Endothelial cell (in vitro differentiated cells): ENCODE measurements at regions not wholly inside any gene's neighbourhood (a gene's known extent, or its start where the extent isn't known, plus 50 kb on each side); places are given as distances from the start of the nearest gene placed in this dataset.

ENCODE experiments used
- DNase-seq: peaks from one replicate; pipeline ENCODE4 v3.0.0; 2021; ENCODE audit warnings: low spot score
- H3K27ac Mint-ChIP-seq: one replicate; pipeline ENCODE4 v1.8.0; 2021; ENCODE audit warnings: mixed read lengths, inconsistent platforms; ENCODE audit not compliant: unreplicated experiment
- H3K27me3 Mint-ChIP-seq: one replicate; pipeline ENCODE4 v1.8.0; 2021; ENCODE audit warnings: mild to moderate bottlenecking, moderate library complexity, mixed read lengths, inconsistent platforms; ENCODE audit not compliant: unreplicated experiment
- H3K36me3 Mint-ChIP-seq: one replicate; pipeline ENCODE4 v1.8.0; 2021; ENCODE audit warnings: mild to moderate bottlenecking, low read depth, mixed read lengths, inconsistent platforms; ENCODE audit not compliant: unreplicated experiment
- H3K4me1 Mint-ChIP-seq: one replicate; pipeline ENCODE4 v1.8.0; 2021; ENCODE audit warnings: mild to moderate bottlenecking, mixed read lengths, inconsistent platforms; ENCODE audit not compliant: unreplicated experiment
- H3K4me3 Mint-ChIP-seq: one replicate; pipeline ENCODE4 v1.8.0; 2021; ENCODE audit warnings: mild to moderate bottlenecking, mixed read lengths, inconsistent platforms; ENCODE audit not compliant: unreplicated experiment
- H3K9me3 Mint-ChIP-seq: one replicate; pipeline ENCODE4 v1.8.0; 2021; ENCODE audit warnings: mixed read lengths, inconsistent platforms; ENCODE audit not compliant: unreplicated experiment
- TF ChIP-seq, protein P1 (sequence below): fragments of 200-600 bp; sonication (generic); IDR thresholded peaks from one replicate; pipeline ENCODE4 v1.5.0; 2021; ENCODE audit warnings: antibody characterized with exemption; ENCODE audit not compliant: unreplicated experiment

DNA sequence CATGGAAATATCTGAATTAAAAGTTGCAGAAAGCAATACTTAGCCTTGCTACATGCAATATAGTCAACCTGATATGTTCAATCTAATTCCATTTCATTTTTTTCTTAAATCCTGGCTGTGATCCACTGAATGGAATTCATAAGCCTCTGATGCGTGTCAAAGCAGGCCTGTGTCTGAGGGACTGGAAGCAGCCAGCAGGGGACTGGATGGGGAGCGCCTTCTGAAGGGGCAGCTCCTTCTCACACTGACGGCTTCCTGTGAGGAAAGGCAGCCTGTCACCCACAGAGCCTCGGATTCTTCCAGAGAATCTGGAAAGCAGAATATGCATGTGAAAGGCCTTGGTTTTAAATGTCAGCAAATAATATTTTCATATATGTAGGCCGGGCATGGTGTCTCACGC, 73.5 kb downstream of the KCNF1 start:
- TF ChIP-seq, protein P1, sequence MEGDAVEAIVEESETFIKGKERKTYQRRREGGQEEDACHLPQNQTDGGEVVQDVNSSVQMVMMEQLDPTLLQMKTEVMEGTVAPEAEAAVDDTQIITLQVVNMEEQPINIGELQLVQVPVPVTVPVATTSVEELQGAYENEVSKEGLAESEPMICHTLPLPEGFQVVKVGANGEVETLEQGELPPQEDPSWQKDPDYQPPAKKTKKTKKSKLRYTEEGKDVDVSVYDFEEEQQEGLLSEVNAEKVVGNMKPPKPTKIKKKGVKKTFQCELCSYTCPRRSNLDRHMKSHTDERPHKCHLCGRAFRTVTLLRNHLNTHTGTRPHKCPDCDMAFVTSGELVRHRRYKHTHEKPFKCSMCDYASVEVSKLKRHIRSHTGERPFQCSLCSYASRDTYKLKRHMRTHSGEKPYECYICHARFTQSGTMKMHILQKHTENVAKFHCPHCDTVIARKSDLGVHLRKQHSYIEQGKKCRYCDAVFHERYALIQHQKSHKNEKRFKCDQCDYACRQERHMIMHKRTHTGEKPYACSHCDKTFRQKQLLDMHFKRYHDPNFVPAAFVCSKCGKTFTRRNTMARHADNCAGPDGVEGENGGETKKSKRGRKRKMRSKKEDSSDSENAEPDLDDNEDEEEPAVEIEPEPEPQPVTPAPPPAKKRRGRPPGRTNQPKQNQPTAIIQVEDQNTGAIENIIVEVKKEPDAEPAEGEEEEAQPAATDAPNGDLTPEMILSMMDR, result no peak
- no peak overlapping the region for H3K4me3 Mint-ChIP-seq
- peaks cover 2% of the 10 kb centered on the region for H3K27me3 Mint-ChIP-seq
- H3K27ac Mint-ChIP-seq, result no peak overlapping the region
- H3K9me3 Mint-ChIP-seq, result no peaks in the 10 kb centered on the region
- no peaks in the 10 kb centered on the region for H3K4me1 Mint-ChIP-seq
- no peak for DNase-seq
- H3K36me3 Mint-ChIP-seq, result no peaks in the 10 kb centered on the region

DNA sequence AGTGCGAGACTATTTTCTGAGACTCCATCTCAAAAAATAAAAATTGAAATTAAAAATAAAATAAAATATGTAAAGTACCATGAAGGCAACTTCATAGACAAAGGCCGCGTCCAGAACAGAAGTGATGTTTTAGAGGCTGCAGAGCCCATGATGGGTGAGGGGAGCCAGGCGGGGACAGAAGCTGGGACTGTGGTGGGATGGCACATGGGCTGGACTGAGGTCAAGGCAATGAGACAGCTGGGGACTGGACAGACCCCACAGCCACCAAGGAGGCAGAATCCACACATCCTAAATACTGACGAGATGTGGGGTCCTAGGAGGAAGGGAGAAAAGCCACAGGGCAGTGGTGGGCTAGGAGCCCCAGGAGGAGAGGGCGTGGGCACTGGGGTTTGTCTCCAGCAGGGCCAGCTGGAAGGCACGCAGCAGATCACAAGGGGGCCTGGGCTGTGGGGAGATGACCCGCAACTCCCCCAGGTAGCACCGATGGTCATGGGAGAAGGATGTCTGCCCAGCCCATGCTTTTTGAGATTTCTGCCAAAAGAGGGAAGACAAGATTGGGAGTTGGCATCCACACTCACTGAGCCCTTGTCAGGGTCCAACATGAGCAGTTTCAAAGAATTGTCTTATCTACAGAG, 74.3 kb downstream of the KCNF1 start:
- H3K36me3 Mint-ChIP-seq, result no peaks in the 10 kb centered on the region
- H3K9me3 Mint-ChIP-seq, result no peaks in the 10 kb centered on the region
- H3K27me3 Mint-ChIP-seq, result peaks cover 2% of the 10 kb centered on the region
- no peak overlapping the region for H3K4me3 Mint-ChIP-seq
- DNase-seq, result no peak
- H3K27ac Mint-ChIP-seq, result no peak overlapping the region
- H3K4me1 Mint-ChIP-seq, result peaks cover under 1% of the 10 kb centered on the region
- TF ChIP-seq, protein P1, result no peak

DNA sequence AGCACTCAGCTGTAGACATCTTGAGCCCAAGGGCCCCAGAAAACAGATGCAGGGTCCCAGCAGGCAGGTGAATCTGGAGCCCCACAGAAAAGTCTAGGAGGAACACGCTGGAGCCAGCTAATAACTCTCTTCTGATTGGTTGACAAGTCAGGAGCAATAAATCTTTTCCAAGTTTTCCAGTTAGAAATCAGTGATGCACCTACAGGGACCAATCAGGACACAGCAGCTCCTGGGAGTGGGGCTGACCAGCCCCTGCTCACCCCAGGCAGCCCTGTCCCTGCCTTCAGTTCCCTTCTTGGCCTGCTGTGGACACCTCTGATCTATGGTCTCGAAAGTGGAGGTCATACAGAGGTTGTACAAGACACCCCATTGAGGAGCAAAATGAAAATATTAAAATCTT, 75.7 kb downstream of the KCNF1 start:
- DNase-seq, result no peak
- no peak overlapping the region for H3K4me3 Mint-ChIP-seq
- peaks cover 13% of the 10 kb centered on the region for H3K4me1 Mint-ChIP-seq
- no peaks in the 10 kb centered on the region for H3K36me3 Mint-ChIP-seq
- H3K27ac Mint-ChIP-seq, result no peak overlapping the region
- no peaks in the 10 kb centered on the region for H3K9me3 Mint-ChIP-seq
- H3K27me3 Mint-ChIP-seq, result peaks cover 4% of the 10 kb centered on the region
- TF ChIP-seq, protein P1, result no peak

DNA sequence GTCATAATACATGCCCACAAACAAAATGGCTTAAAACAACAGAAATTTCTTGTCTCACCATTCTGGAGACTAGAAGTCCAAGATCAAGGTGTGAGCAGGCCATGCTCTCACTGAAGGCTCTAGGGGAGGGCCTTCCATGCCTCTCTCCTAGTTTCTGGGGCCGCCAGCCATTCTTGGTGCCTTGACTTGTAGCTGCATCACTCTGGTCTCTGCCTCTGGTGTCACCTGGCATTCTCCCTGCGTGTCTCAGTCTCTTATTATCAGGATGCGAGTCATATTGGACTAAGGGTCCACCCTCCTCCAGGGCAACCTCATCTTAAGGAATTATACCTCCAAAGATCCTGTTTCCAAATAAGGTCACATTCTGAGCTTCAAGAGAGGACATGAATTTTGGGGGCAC, 76.1 kb downstream of the KCNF1 start:
- H3K27me3 Mint-ChIP-seq, result peaks cover 4% of the 10 kb centered on the region
- H3K9me3 Mint-ChIP-seq, result no peaks in the 10 kb centered on the region
- no peak for DNase-seq
- H3K27ac Mint-ChIP-seq, result no peak overlapping the region
- TF ChIP-seq, protein P1, result no peak
- peaks cover 13% of the 10 kb centered on the region for H3K4me1 Mint-ChIP-seq
- no peak overlapping the region for H3K4me3 Mint-ChIP-seq
- no peaks in the 10 kb centered on the region for H3K36me3 Mint-ChIP-seq

DNA sequence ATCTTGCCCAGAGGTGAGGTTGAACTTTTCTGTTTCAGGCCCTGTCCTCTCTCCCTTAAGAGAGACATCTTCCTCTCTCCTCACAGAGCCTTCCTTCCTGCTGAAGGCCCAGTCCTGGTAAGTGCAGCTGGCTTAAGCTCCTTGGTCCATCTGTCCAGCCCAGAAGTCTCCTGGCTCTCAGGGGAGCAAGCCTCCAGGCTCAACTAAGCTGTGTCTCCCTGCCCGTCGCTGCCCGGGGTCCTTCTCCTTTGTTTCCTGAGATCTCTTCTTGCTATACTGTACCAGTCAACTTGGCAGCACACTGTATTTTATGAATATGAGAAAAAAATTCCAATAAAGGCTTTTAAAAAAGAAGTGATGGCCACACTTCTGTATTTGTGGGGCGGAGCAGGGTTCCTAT, 77.4 kb downstream of the KCNF1 start:
- H3K27me3 Mint-ChIP-seq, result peaks cover 4% of the 10 kb centered on the region
- H3K4me3 Mint-ChIP-seq, result no peak overlapping the region
- no peaks in the 10 kb centered on the region for H3K9me3 Mint-ChIP-seq

More for the DNA sequence above, 77.4 kb downstream of the KCNF1 start:
- Mint-ChIP-seq H3K4me1 (peaks cover 22% of the 10 kb centered on the region), H3K27ac (no peak overlapping the region), H3K36me3 (no peaks in the 10 kb centered on the region)
- no peak for DNase-seq
- TF ChIP-seq, protein P1, result no peak
